ENCODE measurements at regions not wholly inside any gene's neighbourhood (a gene's known extent, or its start where the extent isn't known, plus 50 kb on each side); places are given as distances from the start of the nearest gene placed in this dataset.
A peak's percentile ranks its signal among the peaks of the same experiment; 100 is the strongest.

- peaks cover 8% of the 10 kb centered on the region for H3K4me1 Mint-ChIP-seq (ENCODE audit: low read depth, unreplicated experiment)
- peaks cover 4% of the 10 kb centered on the region for H3K9me3 Mint-ChIP-seq (ENCODE audit: unreplicated experiment)
- H3K36me3 Mint-ChIP-seq (ENCODE audit: unreplicated experiment) = peaks cover 8% of the 10 kb centered on the region
- H3K27ac Mint-ChIP-seq (ENCODE audit: unreplicated experiment) = no peak overlapping the region
- H3K4me3 Mint-ChIP-seq (ENCODE audit: unreplicated experiment) = no peak overlapping the region
- no peak for TF ChIP-seq CTCF (IDR thresholded peaks at IDR 0.05; ENCODE audit: partially characterized antibody, unreplicated experiment)
- peaks cover 2% of the 10 kb centered on the region for H3K27me3 Mint-ChIP-seq (ENCODE audit: unreplicated experiment)
- no peak for DNase-seq
These were observed 466.6 kb upstream of the TNP1 start for GRCh38 chr2:217326238-217327022.

- Mint-ChIP-seq H3K27me3 (ENCODE audit: unreplicated experiment) (no peaks in the 10 kb centered on the region), H3K36me3 (ENCODE audit: unreplicated experiment) (peaks cover 8% of the 10 kb centered on the region), H3K4me1 (ENCODE audit: low read depth, unreplicated experiment) (peaks cover 8% of the 10 kb centered on the region), H3K4me3 (ENCODE audit: unreplicated experiment) (peak overlapping the region; percentile 43), H3K9me3 (ENCODE audit: unreplicated experiment) (peaks cover 4% of the 10 kb centered on the region), H3K27ac (ENCODE audit: unreplicated experiment) (peak overlapping the region; percentile 13)
- no peak for TF ChIP-seq CTCF (IDR thresholded peaks at IDR 0.05; ENCODE audit: partially characterized antibody, unreplicated experiment)
- DNase-seq = no peak
These were observed 466.0 kb upstream of the TNP1 start for GRCh38 chr2:217325816-217326215.

- Mint-ChIP-seq H3K27me3 (ENCODE audit: unreplicated experiment) (no peaks in the 10 kb centered on the region), H3K4me3 (ENCODE audit: unreplicated experiment) (no peak overlapping the region), H3K4me1 (ENCODE audit: low read depth, unreplicated experiment) (peaks cover 8% of the 10 kb centered on the region), H3K27ac (ENCODE audit: unreplicated experiment) (peak overlapping the region; percentile 41), H3K36me3 (ENCODE audit: unreplicated experiment) (peaks cover 8% of the 10 kb centered on the region), H3K9me3 (ENCODE audit: unreplicated experiment) (peaks cover 4% of the 10 kb centered on the region)
- TF ChIP-seq CTCF (IDR thresholded peaks at IDR 0.05; ENCODE audit: partially characterized antibody, unreplicated experiment) = no peak
- no peak for DNase-seq
These were observed 465.4 kb upstream of the TNP1 start for GRCh38 chr2:217325251-217325650.

- DNase-seq = no peak
- Mint-ChIP-seq H3K27me3 (ENCODE audit: unreplicated experiment) (peaks cover 2% of the 10 kb centered on the region), H3K4me3 (ENCODE audit: unreplicated experiment) (no peak overlapping the region), H3K36me3 (ENCODE audit: unreplicated experiment) (no peaks in the 10 kb centered on the region), H3K27ac (ENCODE audit: unreplicated experiment) (no peak overlapping the region), H3K9me3 (ENCODE audit: unreplicated experiment) (no peaks in the 10 kb centered on the region), H3K4me1 (ENCODE audit: low read depth, unreplicated experiment) (no peaks in the 10 kb centered on the region)
- no peak for TF ChIP-seq CTCF (IDR thresholded peaks at IDR 0.05; ENCODE audit: partially characterized antibody, unreplicated experiment)
These were observed 456.9 kb upstream of the TNP1 start for GRCh38 chr2:217316743-217317142.

GRCh38 chr2:217314021-217314460 is 454.2 kb upstream of the TNP1 start:
- H3K27me3 Mint-ChIP-seq (ENCODE audit: unreplicated experiment) = peaks cover 2% of the 10 kb centered on the region
- no peak for DNase-seq
- no peak overlapping the region for H3K4me3 Mint-ChIP-seq (ENCODE audit: unreplicated experiment)
- no peaks in the 10 kb centered on the region for H3K9me3 Mint-ChIP-seq (ENCODE audit: unreplicated experiment)
- peaks cover 8% of the 10 kb centered on the region for H3K36me3 Mint-ChIP-seq (ENCODE audit: unreplicated experiment)
- no peak overlapping the region for H3K27ac Mint-ChIP-seq (ENCODE audit: unreplicated experiment)
- no peak for TF ChIP-seq CTCF (IDR thresholded peaks at IDR 0.05; ENCODE audit: partially characterized antibody, unreplicated experiment)
- H3K4me1 Mint-ChIP-seq (ENCODE audit: low read depth, unreplicated experiment) = no peaks in the 10 kb centered on the region

Data from glutamatergic neuron (in vitro differentiated cells).